ENCODE measurements at regions not wholly inside any gene's neighbourhood (a gene's known extent, or its start where the extent isn't known, plus 50 kb on each side); places are given as distances from the start of the nearest gene placed in this dataset.

- TF ChIP-seq CTCF (conservative IDR thresholded peaks at IDR 0.05 in 1 of 2, IDR thresholded peaks at IDR 0.05 in 1 of 2; ENCODE audit: low read depth in 1 of 2, low read length in 2 of 2) (no peak), EZH2 (IDR thresholded peaks at IDR 0.05; ENCODE audit: low read length, missing control alignments) (no peak)
Observed at GRCh38 chr6:21450628-21451027, 142.9 kb upstream of the SOX4 start.

Measured in fibroblast of lung (primary cell).